GM12891 (cell line): ENCODE measurements at regions not wholly inside any gene's neighbourhood (a gene's known extent, or its start where the extent isn't known, plus 50 kb on each side); places are given as distances from the start of the nearest gene placed in this dataset.

Experiments used
- POLR2A ChIP-seq: IDR thresholded peaks from 2 replicates; pipeline ENCODE4 v1.6.1; 2011; ENCODE audit warnings: low read depth, low read length, control low read depth
- SPI1 ChIP-seq: IDR thresholded peaks from 2 replicates; pipeline ENCODE4 v1.6.1; 2011; ENCODE audit warnings: low read depth, low read length, control low read depth
- TAF1 ChIP-seq: IDR thresholded peaks from 2 replicates; pipeline ENCODE4 v1.6.1; 2011; ENCODE audit warnings: low read depth, low read length, control low read depth

DNA sequence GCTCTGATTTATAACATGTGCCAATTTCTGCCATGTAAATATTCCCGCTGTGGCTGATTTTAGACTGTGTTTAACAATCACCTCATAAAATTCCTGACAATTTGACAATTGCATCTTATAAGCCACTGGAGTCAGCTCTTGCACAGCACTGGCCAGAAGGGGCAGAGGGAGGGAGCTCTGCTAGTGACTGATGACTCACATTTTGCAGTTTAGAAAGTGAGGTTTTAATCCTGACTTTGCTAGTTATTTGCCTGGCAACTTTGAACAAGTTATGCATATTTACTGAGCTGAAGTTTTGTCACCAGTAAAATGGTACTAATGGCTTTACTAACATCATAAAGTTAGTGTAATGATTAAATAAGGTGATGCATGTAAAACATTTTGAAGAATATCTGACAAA, 452.3 kb downstream of the CNTNAP4 start:
- TF ChIP-seq TAF1, result no peak
- no peak for TF ChIP-seq POLR2A
- no peak for TF ChIP-seq SPI1
